Type B pancreatic cell (in vitro differentiated cells): ENCODE measurements at regions not wholly inside any gene's neighbourhood (a gene's known extent, or its start where the extent isn't known, plus 50 kb on each side); places are given as distances from the start of the nearest gene placed in this dataset.

Experiments
- DNase-seq: peaks from one replicate; pipeline ENCODE4 v3.0.0; 2021; ENCODE audit warnings: mixed read lengths; ENCODE audit not compliant: unreplicated experiment; ENCODE audit errors: extremely low spot score
- H3K27ac Mint-ChIP-seq: 2 replicates; pipeline ENCODE4 v1.8.0; 2021; ENCODE audit warnings: mild to moderate bottlenecking, mixed read lengths
- H3K27me3 Mint-ChIP-seq: 2 replicates; pipeline ENCODE4 v1.8.0; 2021; ENCODE audit warnings: mixed read lengths
- H3K36me3 Mint-ChIP-seq: 2 replicates; pipeline ENCODE4 v1.8.0; 2021; ENCODE audit warnings: mixed read lengths
- H3K4me1 Mint-ChIP-seq: one replicate; pipeline ENCODE4 v1.8.0; 2021; ENCODE audit warnings: mixed read lengths; ENCODE audit not compliant: unreplicated experiment
- H3K4me3 Mint-ChIP-seq: 2 replicates; pipeline ENCODE4 v1.8.0; 2021; ENCODE audit warnings: mild to moderate bottlenecking, mixed read lengths
- H3K9me3 Mint-ChIP-seq: 2 replicates; pipeline ENCODE4 v1.8.0; 2021; ENCODE audit warnings: mixed read lengths
- CTCF ChIP-seq: fragments of 200-600 bp; sonication (generic); conservative IDR thresholded peaks from 2 replicates; pipeline ENCODE4 v1.5.0; 2021; ENCODE audit warnings: antibody characterized with exemption, mild to moderate bottlenecking

GRCh38 chr1:194150242-194150641 lies 963.8 kb upstream of the B3GALT2 start:
- H3K9me3 Mint-ChIP-seq: no peaks in the 10 kb centered on the region
- no peaks in the 10 kb centered on the region for H3K36me3 Mint-ChIP-seq
- DNase-seq: no peak
- no peak for TF ChIP-seq CTCF
- H3K4me1 Mint-ChIP-seq: no peaks in the 10 kb centered on the region
- H3K4me3 Mint-ChIP-seq: no peak overlapping the region
- H3K27ac Mint-ChIP-seq: no peak overlapping the region
- no peaks in the 10 kb centered on the region for H3K27me3 Mint-ChIP-seq

GRCh38 chr1:194133152-194133551 lies 946.7 kb upstream of the B3GALT2 start:
- no peaks in the 10 kb centered on the region for H3K36me3 Mint-ChIP-seq
- no peak for DNase-seq
- no peak overlapping the region for H3K4me3 Mint-ChIP-seq
- H3K4me1 Mint-ChIP-seq: no peaks in the 10 kb centered on the region
- H3K27ac Mint-ChIP-seq: no peak overlapping the region
- H3K27me3 Mint-ChIP-seq: no peaks in the 10 kb centered on the region
- no peaks in the 10 kb centered on the region for H3K9me3 Mint-ChIP-seq
- no peak for TF ChIP-seq CTCF

GRCh38 chr1:194118086-194118485 lies 931.7 kb upstream of the B3GALT2 start:
- Mint-ChIP-seq H3K4me3 (no peak overlapping the region), H3K27ac (no peak overlapping the region), H3K36me3 (no peaks in the 10 kb centered on the region), H3K27me3 (no peaks in the 10 kb centered on the region), H3K4me1 (no peaks in the 10 kb centered on the region), H3K9me3 (no peaks in the 10 kb centered on the region)
- no peak for TF ChIP-seq CTCF
- no peak for DNase-seq

- no peaks in the 10 kb centered on the region for H3K9me3 Mint-ChIP-seq
- H3K27me3 Mint-ChIP-seq: no peaks in the 10 kb centered on the region
- TF ChIP-seq CTCF: peak; percentile 38
- no peak overlapping the region for H3K27ac Mint-ChIP-seq
- H3K36me3 Mint-ChIP-seq: no peaks in the 10 kb centered on the region
- no peak for DNase-seq
- H3K4me3 Mint-ChIP-seq: no peak overlapping the region
- H3K4me1 Mint-ChIP-seq: no peaks in the 10 kb centered on the region
Measured at GRCh38 chr1:194117582-194117981, 931.2 kb upstream of the B3GALT2 start.

GRCh38 chr1:194114288-194114687 lies 927.9 kb upstream of the B3GALT2 start:
- Mint-ChIP-seq H3K9me3 (no peaks in the 10 kb centered on the region), H3K27ac (peak overlapping the region; percentile 27), H3K27me3 (no peaks in the 10 kb centered on the region), H3K4me3 (no peak overlapping the region), H3K36me3 (no peaks in the 10 kb centered on the region), H3K4me1 (no peaks in the 10 kb centered on the region)
- no peak for TF ChIP-seq CTCF
- no peak for DNase-seq

GRCh38 chr1:194105381-194105780 lies 919.0 kb upstream of the B3GALT2 start:
- no peak for DNase-seq
- no peaks in the 10 kb centered on the region for H3K27me3 Mint-ChIP-seq
- H3K9me3 Mint-ChIP-seq: no peaks in the 10 kb centered on the region
- no peaks in the 10 kb centered on the region for H3K4me1 Mint-ChIP-seq
- H3K27ac Mint-ChIP-seq: no peak overlapping the region
- H3K4me3 Mint-ChIP-seq: no peak overlapping the region
- no peak for TF ChIP-seq CTCF
- no peaks in the 10 kb centered on the region for H3K36me3 Mint-ChIP-seq
